ENCODE measurements at regions not wholly inside any gene's neighbourhood (a gene's known extent, or its start where the extent isn't known, plus 50 kb on each side); places are given as distances from the start of the nearest gene placed in this dataset.

DNA sequence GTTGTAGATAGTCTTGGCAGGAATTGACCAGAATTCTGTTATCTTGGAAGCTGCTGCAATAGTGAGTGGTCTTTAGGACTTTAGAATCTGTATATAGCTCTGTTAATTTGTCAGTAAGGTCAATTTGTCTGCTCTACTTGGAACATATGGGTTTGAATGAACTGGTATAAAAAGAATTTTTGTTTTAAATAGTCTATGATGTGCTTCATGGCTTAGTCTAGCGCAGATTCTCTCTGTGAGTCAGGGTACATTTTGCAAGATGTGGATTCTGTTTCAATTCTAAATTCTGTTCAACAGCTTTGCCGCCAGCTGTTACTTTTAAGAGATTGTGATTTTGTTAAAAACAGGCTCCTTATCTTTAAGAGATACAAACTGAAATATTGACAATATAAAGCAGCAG is 135.9 kb upstream of the AGBL1 start:
- DNase-seq = no peak

GRCh38 chr15:85947021-85947420 is 132.7 kb upstream of the AGBL1 start:
- no peak for DNase-seq

DNA sequence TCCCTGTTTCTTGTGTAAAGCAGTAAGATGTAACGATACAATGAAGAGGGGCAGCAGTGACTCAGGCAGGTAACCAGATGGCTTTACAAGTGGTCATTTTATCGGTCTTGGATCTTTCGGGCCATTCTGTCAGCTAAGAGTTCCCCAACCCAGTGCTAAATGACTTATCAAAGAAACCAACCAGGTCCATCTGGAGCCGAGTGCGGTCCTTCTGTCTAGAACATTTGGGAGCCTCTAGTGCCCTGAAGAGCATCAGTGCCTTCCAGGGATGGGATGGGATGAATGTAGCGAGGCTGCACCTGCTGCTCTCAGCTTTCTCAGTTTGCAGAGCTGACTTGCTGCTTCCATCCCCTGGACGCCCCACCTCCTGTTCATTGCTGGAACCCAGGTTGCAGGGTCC is 131.7 kb upstream of the AGBL1 start:
- DNase-seq = no peak

- no peak for DNase-seq
Measured at GRCh38 chr15:85950101-85950500, 129.6 kb upstream of the AGBL1 start.

GRCh38 chr15:85954586-85954985 is 125.1 kb upstream of the AGBL1 start:
- DNase-seq = no peak

GRCh38 chr15:85955501-85956391 is 123.9 kb upstream of the AGBL1 start:
- DNase-seq = no peak

DNA sequence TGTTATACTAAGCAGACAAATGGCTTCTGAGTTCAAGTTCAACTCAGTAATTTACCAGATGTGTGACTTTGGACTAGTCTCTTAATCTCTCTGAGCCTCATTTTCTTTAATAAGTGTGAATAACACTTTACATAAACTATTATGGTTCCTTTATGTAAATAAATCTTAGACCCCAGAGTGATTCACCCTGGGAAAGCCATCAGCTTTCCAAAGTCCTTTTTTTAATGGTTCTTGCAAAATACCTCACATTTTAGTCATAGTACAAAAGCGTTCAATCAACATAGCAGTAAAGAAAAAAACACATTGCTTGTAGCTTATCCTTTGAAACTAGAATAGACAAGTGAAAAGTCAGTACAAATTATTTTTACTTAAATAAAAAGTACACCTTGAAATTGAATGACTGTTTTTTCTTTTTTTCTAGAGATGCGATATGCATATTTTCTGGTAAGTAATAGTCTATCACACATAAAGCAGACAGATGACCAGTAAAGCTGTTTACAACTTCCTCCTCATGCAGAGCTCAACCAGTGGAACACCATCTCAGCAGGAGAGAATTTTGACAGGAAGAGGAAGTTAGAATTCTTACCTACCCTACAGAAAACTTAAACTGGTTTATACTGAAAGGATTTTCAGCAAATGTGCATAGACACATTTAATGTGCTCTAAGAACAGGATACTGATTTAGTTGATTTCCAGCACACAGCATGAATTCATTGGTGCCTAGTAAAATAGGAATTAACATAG is 123.0 kb upstream of the AGBL1 start:
- no peak for DNase-seq

GRCh38 chr15:85959611-85960010 is 120.1 kb upstream of the AGBL1 start:
- no peak for DNase-seq

DNA sequence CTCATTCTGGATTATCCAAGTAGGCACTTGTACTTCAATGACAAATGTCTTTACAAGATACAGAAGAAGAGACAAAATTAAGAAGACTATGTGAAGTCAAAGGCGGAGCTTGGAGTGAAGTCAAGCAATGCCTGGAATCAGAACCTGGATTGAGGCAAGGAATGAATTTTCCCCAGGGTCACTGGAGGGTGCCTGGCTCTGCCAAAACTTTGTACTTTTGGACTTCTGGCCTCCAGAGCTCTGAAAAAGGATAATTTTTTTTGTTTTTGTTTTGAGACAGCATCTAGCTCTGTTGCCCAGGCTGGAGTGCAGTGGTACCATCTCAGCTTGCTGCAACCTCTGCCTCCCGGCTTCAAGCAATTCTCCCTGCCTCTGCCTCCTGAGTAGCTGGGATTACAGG is 119.3 kb upstream of the AGBL1 start:
- no peak for DNase-seq

DNA sequence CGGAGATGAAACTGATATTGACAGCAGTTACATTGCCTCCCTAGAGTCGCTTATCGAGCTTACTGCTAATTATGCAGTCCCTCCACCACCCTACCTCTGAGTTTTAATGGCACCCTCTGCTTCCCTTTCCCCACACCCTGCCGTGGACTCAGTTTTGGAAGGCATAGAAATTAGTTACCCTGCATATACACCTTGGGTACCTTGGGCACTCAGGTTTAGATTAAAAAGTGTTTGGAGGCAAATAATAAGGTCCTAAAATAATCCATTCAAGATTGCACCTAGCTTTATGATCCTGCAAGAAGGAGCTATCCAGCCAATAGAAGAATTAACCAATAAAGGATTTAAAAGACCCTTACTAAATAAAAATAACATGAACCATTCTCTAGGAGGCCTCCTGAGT is 117.8 kb upstream of the AGBL1 start:
- DNase-seq = no peak

- DNase-seq = no peak
Measured at GRCh38 chr15:85963262-85963760, 116.4 kb upstream of the AGBL1 start.

- no peak for DNase-seq
Measured at GRCh38 chr15:85964471-85964870, 115.2 kb upstream of the AGBL1 start.

DNA sequence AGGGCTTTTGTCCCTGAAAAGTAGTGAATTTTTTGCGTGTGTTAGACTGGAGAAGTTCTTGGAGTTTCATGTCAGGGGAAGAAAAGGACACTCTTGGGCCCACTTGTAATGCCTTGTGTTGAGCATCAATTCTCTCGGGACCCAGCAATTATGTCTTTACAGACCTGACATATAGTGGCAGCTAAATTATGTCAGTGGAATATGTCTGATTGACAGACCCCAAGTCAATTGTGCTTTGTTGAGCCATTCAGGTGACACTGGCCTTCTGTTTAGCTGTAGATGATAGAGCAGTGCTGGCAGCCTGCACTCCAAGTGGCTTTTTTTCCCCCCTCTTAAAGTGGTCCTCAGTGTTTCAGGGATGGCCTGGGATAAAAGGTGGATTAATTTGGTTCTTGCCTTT is 112.1 kb upstream of the AGBL1 start:
- no peak for DNase-seq

DNA sequence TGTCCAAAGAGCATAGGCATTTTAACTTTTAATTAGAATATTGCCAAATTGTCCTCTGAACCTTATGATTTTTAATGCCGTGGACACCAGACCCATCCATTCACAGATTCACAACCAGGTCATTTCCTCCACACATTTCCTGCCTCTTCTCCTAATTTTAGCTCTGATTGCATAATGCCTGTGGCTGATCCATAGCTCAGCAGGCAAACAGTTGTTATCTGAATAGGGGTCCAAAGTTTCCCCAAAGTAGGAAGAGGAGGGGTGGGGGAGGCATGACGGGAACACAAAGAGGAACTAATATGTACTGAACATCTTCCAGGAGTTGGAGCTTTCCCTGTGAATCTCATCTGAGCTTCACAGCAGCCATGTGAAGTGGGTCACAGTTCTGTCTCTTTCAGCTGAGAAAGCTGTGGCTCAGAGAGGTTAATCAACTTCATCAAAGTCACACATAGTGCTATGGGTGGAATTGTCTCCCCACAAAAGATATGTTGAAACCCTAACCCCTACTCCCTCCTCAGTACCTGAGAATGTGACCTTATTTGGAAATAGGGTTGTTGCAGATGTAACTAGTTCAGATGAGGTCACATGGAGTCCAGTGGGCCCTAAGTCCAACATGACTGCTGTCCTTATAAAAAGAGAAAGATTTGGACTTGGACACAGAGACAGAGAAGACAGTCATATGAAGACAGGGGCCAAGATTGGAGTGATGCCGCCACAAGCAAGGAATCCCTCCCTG is 106.7 kb upstream of the AGBL1 start:
- DNase-seq = no peak

DNA sequence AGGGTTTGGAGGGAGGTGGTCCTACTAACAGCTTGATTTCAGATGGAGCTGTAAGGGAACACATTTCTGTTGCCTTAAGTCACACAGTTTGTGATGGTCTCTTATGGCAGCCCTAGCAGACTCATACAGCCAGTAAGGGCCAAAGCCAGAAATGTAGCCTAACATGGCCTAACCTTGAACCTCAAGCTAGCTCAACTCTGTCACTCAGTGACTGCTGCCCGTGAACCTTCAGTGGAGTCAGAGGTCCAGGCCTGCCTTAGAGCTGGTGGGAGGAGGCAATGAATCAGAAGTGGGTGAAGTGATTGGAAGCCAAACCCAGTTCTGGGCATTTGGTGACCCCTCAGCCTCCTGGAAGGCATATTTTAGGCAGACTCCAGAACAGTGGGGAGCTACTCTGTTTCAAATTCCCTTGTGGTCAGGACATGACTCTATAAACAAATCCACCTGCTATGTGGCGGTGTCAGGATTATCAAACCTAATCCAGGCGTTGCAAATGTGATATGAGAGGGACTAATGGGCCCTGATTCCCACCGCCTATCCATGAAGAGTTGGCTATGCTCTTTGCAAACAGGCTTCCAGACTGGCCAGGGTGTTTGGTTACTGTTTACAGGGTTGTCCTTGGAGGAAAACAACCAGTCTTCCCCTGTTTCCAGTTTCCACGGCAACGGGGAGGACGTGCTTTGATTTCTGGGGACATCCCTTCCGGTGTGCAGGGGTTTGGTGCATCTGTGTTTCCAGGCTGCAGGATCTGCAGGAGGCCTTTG is 105.9 kb upstream of the AGBL1 start:
- no peak for DNase-seq

- DNase-seq = no peak
Measured at GRCh38 chr15:85974348-85974705, 105.3 kb upstream of the AGBL1 start.

DNA sequence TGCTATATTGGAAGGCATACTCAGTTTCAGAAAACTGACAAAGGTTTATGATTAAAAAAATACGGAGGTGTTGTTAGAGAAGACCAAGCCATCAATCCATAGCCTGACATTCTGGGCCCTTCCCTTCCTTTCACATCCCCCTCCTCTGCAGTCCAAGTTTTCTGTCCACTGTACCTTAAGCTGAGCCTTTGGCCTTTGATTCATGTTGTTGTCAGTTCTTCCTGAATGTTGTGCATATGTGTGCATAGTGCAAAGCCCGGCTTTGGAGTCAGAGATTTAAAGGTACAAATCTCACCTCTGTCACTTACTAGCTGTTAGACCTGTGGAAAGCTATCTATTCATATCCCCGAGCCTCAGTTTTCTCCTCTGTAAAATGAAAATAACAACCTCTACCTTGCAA is 104.9 kb upstream of the AGBL1 start:
- DNase-seq = no peak

DNA sequence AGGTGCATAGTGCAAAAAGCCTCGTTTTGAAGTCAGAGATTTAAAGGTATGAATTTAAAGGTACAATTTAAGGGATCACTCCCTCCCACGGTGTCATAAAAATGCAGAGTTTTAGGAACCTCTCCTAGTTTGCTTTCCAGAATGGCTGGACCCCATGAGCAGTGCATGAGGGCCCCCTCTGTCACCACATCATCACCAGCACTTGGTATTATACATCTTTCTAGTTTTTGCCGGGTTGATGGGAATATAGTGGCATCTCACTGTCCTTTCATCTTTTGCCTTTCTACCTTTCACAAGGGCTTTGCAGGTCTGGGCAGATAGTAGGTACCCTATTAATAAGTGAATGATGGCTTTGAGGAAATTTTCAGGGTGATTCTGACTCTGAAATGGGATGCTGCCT is 103.6 kb upstream of the AGBL1 start:
- DNase-seq = no peak

DNA sequence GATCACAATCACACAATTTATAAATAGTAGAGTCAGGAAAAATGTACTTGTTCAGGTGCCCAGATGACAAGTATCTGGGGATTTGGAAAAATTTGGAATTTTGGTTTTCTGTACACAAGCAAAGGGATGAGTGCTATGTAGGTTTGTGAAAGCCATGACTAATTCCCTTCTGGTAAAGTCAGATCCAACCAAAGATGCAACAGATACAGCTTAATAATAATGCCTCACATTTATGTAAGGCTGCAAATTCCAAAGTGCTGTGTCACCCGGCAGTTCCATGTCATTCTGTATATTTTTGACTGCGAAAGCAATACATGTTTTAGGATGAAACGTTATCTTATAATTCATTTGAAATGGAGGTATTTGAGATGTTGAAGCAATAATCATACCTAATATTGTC is 102.7 kb upstream of the AGBL1 start:
- no peak for DNase-seq

- DNase-seq = no peak
Measured at GRCh38 chr15:85977586-85977985, 102.1 kb upstream of the AGBL1 start.

DNA sequence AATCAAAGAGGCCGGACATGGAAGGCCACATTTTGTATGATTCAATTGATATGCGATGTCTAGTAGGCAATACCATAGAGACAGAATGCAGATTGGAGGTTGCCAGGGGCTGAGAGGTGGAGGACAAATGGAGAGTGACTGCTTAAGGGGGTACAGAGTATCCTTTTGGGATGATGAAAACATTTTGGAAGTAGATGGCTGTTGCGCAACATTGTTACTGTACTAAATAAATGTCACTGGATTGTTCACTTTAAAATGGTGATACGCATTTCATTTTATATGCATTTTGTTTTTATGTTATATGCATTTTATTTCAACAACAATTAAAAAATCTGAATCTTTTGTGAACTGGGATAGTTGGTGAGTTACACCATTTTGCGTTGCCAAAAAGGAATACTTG is 99.7 kb upstream of the AGBL1 start:
- no peak for DNase-seq

GRCh38 chr15:85980946-85981345 is 98.7 kb upstream of the AGBL1 start:
- no peak for DNase-seq

- DNase-seq = no peak
Measured at GRCh38 chr15:85984241-85984640, 95.4 kb upstream of the AGBL1 start.
